NCI-H526 treated with DMSO at 0.1 percent for 48 hours (cell line): ENCODE measurements at regions not wholly inside any gene's neighbourhood (a gene's known extent, or its start where the extent isn't known, plus 50 kb on each side); places are given as distances from the start of the nearest gene placed in this dataset.

Source experiments
- DNase-seq: peaks from one replicate; lab custom pipeline; 2025; lab: John Stamatoyannopoulos, UW

- DNase-seq, result no peak
Observed at GRCh38 chr21:27129694-27130093, 162.8 kb upstream of the ADAMTS5 start.

DNA sequence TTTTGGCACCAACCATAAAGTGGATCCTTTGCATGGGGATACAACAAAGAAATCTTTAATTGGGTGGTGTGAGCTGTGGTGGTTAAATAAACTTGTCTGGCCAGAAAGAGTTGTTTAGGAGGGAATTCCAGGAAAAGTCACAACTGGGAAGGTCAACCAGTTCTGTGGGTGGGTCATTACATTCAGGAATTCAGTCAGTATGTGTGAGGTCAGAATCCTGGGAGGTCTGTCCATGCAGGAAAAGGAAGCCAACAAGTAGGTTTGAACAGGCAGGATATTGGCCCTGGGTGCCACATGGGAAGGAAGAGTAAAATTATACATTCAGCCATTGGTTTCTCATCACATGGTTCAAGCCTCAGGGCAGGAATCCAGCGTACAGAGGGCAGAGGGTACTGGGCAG, 162.3 kb upstream of the ADAMTS5 start:
- no peak for DNase-seq

GRCh38 chr21:27126140-27126539, 159.3 kb upstream of the ADAMTS5 start:
- no peak for DNase-seq

- DNase-seq, result no peak
Observed at GRCh38 chr21:27122686-27123085, 155.8 kb upstream of the ADAMTS5 start.

DNA sequence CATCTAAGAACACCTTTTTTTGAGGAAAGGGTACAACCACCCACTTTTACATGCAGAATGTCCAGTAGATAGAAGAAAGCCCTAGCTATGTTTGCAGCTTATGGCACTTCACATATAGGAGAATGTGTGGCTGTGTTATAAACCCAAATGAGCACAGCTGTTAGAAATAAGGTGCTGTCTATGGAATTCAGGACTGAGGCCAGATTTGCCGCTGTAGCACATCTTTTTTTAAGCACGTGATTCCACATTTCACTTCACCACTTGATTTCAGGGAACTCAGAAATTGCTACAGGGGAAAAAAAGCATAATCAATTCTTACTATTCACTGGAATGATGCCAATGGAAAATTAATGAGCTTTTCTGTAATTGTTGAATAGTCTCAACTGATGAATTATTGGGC, 147.2 kb upstream of the ADAMTS5 start:
- no peak for DNase-seq

GRCh38 chr21:27112186-27112585, 145.3 kb upstream of the ADAMTS5 start:
- DNase-seq, result no peak

DNA sequence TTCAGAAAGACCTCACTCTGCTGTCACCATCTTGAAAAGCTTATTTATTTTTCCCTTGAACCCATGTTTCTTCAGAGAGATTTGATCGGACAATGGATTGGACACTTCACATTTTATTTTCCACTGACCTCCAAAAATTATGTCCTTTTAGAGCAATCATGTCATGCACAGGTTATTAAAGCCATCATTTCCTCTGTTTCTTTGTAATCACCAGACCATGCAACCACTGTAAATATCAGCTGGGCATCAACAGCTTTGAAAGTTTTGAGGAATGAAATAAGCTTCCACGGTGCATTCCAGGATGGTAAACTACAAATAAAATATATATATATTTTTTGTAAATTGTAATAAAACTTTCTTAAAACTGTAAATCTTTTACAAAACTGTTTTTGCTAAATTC, 144.1 kb upstream of the ADAMTS5 start:
- no peak for DNase-seq

DNA sequence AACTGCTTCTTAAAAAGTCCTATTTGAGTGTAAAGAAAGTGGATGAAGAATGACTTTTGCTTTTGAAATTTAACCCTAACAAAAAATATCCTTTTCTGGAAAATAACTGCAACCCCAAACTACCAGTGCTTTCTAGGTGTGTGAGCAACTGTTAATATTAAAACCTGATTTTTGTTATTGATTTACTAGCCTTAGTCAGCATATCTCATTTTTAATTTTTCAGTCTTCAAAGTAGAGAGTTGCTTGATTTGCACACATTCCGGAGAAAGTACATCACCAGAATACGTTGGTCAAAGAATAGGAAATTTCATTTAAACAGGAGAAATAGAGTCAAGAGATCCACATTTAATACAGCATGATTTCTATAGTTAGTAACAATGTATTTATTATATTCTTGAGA, 141.8 kb upstream of the ADAMTS5 start:
- DNase-seq, result no peak

DNA sequence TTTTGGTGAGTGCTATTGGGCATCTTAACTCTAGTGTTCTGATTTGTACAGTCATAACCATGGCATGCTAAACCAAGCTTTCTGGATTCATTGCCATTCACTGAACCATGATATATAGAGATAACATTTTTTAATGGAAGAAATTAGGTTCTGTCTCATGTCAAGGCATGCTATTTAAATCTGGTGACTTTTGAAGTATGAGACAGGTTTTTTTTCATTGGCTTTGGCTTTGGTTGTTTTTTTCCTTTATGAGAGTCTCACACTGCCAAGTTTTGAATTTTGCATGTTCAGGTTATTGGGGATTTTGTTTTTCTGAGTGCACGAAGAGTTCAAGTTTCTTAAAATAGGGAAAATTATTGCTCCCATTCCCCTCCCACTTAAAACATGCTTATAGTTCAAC, 141.3 kb upstream of the ADAMTS5 start:
- no peak for DNase-seq

DNA sequence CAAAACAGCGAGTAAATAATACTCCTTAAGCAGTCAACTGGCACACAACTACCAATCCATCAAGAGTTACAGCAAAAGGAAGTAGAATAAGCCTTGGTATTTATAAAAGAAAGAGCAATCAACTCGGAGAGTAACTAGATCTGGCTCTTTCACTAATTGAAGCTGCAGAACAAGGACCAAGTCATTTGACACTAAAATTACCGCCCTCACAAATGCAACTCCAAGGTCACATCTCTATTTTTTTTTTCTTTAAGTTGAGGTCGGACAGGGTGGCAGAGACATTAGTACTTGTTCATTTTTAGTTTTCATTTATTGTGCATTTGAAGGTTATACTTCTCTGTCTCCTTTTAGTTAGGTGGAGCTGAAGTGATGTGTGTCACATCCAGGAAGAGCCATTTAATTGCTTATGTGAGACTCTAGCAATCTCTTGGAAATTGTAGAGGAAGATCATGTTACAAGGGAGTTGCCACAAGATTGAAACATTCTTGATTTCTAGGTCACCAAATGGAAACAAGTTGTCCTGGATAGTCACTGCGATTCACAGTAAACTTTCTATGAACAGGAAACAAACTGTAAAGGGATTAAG, 138.1 kb upstream of the ADAMTS5 start:
- no peak for DNase-seq

- DNase-seq, result no peak
Observed at GRCh38 chr21:27103768-27104167, 136.9 kb upstream of the ADAMTS5 start.

- no peak for DNase-seq
Observed at GRCh38 chr21:27101523-27101922, 134.6 kb upstream of the ADAMTS5 start.

- DNase-seq, result no peak
Observed at GRCh38 chr21:27094184-27094948, 127.5 kb upstream of the ADAMTS5 start.

- no peak for DNase-seq
Observed at GRCh38 chr21:27086630-27087029, 119.7 kb upstream of the ADAMTS5 start.

- no peak for DNase-seq
Observed at GRCh38 chr21:27086186-27086585, 119.3 kb upstream of the ADAMTS5 start.

DNA sequence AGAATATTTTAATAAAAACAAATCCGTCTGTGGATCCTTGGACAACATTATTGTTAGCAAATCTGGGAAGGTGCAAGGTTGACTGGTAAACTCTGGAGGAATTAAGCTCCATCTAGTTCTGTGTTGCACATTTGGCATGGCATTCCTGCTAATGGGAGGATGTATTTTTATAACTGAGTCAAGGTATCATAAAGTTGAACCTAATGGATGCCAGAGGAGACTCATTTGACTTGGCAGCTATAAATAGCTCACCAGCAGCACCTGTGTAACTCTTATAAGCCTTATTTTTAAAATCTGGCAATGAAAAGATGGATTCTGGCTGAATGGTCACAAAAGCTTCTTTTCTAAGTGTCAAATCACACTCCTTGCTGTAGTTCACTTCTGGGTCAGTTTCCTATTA, 118.5 kb upstream of the ADAMTS5 start:
- DNase-seq, result no peak

DNA sequence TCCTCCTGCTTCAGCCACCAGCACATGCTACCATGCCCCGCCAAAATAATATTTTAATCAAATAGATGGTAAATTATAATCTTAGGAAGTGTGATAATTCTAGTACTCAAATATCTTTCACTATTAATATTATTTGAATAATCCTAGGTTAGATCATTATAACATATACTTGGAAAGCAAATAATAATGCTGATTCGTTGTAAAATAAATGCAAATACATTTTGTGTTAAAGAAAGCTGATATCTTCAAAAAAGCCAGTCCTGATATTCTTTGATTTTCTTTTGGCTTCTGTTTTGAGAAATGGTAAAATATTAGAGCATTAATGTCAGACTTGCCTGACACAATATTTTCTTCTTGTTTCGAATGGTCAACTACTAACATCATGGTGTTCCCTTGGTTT, 116.3 kb upstream of the ADAMTS5 start:
- no peak for DNase-seq

DNA sequence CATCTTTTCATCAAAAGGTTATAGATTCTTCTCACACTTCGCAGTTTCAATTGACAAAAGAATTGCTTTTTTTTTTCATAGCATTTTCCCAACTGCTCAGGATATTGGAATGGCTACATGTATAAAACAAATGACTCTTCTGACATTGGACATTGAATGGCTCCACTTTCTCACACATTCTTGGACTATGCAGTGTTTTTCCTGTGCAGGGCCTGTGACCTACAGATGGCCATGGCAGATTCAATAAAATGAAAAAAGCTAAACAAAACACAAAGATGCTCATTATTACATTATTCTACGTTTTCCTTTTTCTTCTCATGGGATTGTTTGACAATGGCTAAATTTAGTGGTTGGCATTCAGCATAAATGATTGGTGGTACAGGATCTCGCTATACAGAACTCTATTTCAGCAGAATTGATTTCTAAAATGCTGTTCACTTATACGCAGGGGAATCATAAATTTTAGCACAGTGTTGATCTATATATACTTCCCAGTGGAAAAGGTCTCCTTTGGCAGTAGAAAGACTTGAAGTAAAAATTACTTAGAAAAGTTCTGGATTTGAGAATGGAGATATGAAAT, 115.6 kb upstream of the ADAMTS5 start:
- no peak for DNase-seq

GRCh38 chr21:27079636-27080240, 112.8 kb upstream of the ADAMTS5 start:
- DNase-seq, result no peak

GRCh38 chr21:27078915-27079314, 112.0 kb upstream of the ADAMTS5 start:
- DNase-seq, result no peak

DNA sequence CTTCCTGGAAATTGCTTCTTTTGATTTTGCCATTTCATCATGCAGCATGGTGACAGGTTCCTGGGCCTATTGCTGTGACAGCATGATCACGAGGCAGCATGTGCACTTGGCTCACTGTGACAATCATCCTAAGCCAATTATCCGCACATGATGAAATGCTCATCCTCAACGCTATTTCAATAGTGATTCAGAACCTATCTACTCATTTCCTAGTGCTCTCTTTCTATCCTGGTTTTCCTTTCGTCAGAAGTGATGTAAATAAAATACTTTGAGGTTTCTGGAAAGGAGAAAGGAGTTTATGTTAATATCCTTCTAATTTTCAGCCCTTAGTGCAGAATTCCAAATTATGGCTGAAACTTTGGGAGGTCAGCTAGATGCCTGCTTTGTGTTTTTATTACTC, 110.6 kb upstream of the ADAMTS5 start:
- DNase-seq, result no peak

DNA sequence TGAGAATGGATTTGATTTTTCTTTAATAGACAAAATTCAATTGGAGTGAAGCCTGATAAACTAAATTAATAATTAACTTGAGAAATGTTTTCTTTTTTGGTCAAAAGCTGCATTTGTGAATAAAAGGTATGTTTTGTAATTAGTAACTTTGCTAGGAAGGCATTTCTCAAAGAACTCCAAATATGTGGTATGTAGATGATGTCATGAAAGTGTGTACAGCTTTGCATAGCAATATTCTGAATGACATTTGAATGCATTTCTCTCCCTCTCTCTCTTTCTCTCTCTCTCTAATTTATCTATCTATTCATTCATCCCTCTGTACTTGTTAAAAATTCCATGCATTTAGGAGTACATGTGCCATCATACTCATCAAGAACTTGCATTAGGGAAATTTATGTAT, 109.1 kb upstream of the ADAMTS5 start:
- no peak for DNase-seq
